ENCODE measurements at regions not wholly inside any gene's neighbourhood (a gene's known extent, or its start where the extent isn't known, plus 50 kb on each side); places are given as distances from the start of the nearest gene placed in this dataset.

DNA sequence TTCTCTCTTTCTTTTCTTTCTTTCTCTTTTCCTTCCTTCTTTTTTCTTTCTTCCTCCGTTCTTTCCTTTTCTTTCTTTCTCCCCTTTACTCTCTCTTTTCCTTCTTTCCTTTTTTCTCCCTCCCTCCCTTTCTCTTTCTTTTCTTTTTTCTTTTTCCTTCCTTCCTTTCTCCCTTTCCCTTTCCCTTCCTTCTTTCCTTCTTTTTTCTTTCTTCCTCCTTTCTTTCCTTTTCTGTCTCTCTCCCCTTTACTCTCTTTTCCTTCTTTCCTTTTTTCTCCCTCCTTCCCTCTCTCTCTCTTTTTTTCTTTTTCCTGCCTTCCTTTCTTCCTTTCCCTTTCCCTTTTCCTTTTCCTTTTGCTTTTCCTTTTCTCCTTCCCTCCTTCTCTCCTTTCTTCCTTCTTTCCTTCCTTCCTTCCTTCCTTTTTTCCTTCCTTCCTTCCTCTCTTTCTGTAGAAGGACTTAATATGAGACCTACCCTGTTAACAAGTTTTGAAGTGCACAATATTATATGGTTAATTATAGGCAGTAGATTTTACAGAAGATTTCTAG is 142.7 kb upstream of the CD180 start:
- TF ChIP-seq CTCF (IDR thresholded peaks at IDR 0.05) = peak; percentile 33
- no peak for TF ChIP-seq EZH2 (IDR thresholded peaks at IDR 0.05; ENCODE audit: borderline replicate concordance, insufficient read depth, low read depth, low read length, poor library complexity, severe bottlenecking)

Measured in B cell (primary cell).